NT2/D1 (cell line): ENCODE measurements at regions not wholly inside any gene's neighbourhood (a gene's known extent, or its start where the extent isn't known, plus 50 kb on each side); places are given as distances from the start of the nearest gene placed in this dataset.
"Not testable (repeated sequence)": the region's sequence is repeated elsewhere in the genome, so short reads cannot be mapped to it uniquely, and the experiment has no call there.

Experiments
- DNase-seq: peaks from one replicate; pipeline ENCODE4 v3.0.0-alpha.2; 2011; ENCODE audit warnings: low read depth, low spot score
- H3K27me3 ChIP-seq: 2 replicates; pipeline ENCODE4 v1.6.0; 2011; ENCODE audit warnings: mild to moderate bottlenecking; ENCODE audit not compliant: insufficient read length, insufficient read depth
- H3K36me3 ChIP-seq: 2 replicates; pipeline ENCODE4 v1.6.1; 2011; ENCODE audit warnings: mild to moderate bottlenecking, low read length, mixed read lengths; ENCODE audit not compliant: insufficient read depth, insufficient read length
- H3K4me1 ChIP-seq: 2 replicates; pipeline ENCODE4 v1.5.1; 2011; ENCODE audit not compliant: insufficient read depth, insufficient read length
- H3K4me3 ChIP-seq: 2 replicates; pipeline ENCODE4 v1.5.1; 2011; ENCODE audit warnings: low read depth; ENCODE audit not compliant: insufficient read length
- H3K9ac ChIP-seq: 2 replicates; pipeline ENCODE4 v1.6.0; 2011; ENCODE audit warnings: low read depth; ENCODE audit not compliant: insufficient read length
- H3K9me3 ChIP-seq: 2 replicates; pipeline ENCODE4 v1.5.1; 2011; ENCODE audit warnings: mild to moderate bottlenecking, low read length; ENCODE audit not compliant: insufficient read depth
- SUZ12 ChIP-seq: IDR thresholded peaks from 2 replicates; pipeline ENCODE4 v1.6.1; 2011; ENCODE audit not compliant: insufficient read length, insufficient read depth; ENCODE audit errors: extremely low read depth
- YY1 ChIP-seq: IDR thresholded peaks from 2 replicates; pipeline ENCODE4 v1.6.1; 2011; ENCODE audit not compliant: insufficient read length, insufficient read depth
- ZNF274 ChIP-seq: IDR thresholded peaks from 2 replicates; pipeline ENCODE4 v1.6.1; 2011; ENCODE audit warnings: mild to moderate bottlenecking, low read depth, low read length

- Histone ChIP-seq H3K9ac (no peak overlapping the region), H3K4me1 (no peaks in the 10 kb centered on the region), H3K9me3 (no peaks in the 10 kb centered on the region), H3K36me3 (no peaks in the 10 kb centered on the region), H3K27me3 (no peaks in the 10 kb centered on the region), H3K4me3 (no peak overlapping the region)
- TF ChIP-seq ZNF274: no peak
- no peak for TF ChIP-seq SUZ12
- TF ChIP-seq YY1: no peak
- DNase-seq: no peak
Observed at GRCh38 chr11:39780131-39780530, 1679.3 kb downstream of the LRRC4C start.

GRCh38 chr11:39777035-39777434 is 1682.4 kb downstream of the LRRC4C start:
- no peak for TF ChIP-seq YY1
- no peak overlapping the region for H3K4me3 ChIP-seq
- H3K27me3 ChIP-seq: no peaks in the 10 kb centered on the region
- H3K9ac ChIP-seq: no peak overlapping the region
- H3K36me3 ChIP-seq: no peaks in the 10 kb centered on the region
- H3K9me3 ChIP-seq: no peaks in the 10 kb centered on the region
- DNase-seq: no peak
- no peaks in the 10 kb centered on the region for H3K4me1 ChIP-seq

GRCh38 chr11:39772525-39773137 is 1686.8 kb downstream of the LRRC4C start:
- Histone ChIP-seq H3K36me3 (no peaks in the 10 kb centered on the region), H3K4me1 (no peaks in the 10 kb centered on the region), H3K4me3 (no peak overlapping the region), H3K27me3 (no peaks in the 10 kb centered on the region), H3K9me3 (no peaks in the 10 kb centered on the region), H3K9ac (no peak overlapping the region)
- DNase-seq: no peak
- TF ChIP-seq ZNF274: no peak
- TF ChIP-seq SUZ12: no peak
- no peak for TF ChIP-seq YY1

GRCh38 chr11:39768214-39768613 is 1691.2 kb downstream of the LRRC4C start:
- no peaks in the 10 kb centered on the region for H3K4me1 ChIP-seq
- DNase-seq: no peak
- no peak overlapping the region for H3K9ac ChIP-seq
- no peaks in the 10 kb centered on the region for H3K9me3 ChIP-seq
- H3K36me3 ChIP-seq: no peaks in the 10 kb centered on the region
- H3K27me3 ChIP-seq: no peaks in the 10 kb centered on the region
- H3K4me3 ChIP-seq: no peak overlapping the region
- TF ChIP-seq SUZ12 (no peak), YY1 (no peak), ZNF274 (no peak)

DNA sequence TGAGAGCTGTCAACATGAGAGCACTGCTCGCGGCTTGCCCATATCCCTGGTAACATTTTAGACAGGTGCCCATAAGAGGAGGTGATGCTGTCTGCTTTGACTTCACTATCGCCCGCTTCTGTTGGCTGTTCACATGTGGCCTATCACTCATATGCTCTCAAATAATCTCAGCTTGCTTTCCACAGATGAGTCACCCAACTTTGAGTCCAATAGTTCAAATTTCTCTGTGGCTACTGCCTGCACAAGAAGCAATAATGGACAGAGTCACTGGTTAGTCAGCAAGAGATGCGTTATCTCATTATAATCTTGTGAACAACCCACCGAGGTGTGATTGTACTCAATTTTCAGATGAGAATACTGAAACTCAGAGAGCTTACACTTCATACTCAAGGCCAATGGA is 1714.1 kb downstream of the LRRC4C start:
- DNase-seq: no peak
- TF ChIP-seq ZNF274 (no peak), SUZ12 (no peak), YY1 (no peak)
- Histone ChIP-seq H3K4me3 (no peak overlapping the region), H3K9ac (no peak overlapping the region), H3K4me1 (no peaks in the 10 kb centered on the region), H3K27me3 (no peaks in the 10 kb centered on the region), H3K9me3 (peaks cover 12% of the 10 kb centered on the region; the same call in 1 of the 2 replicates), H3K36me3 (no peaks in the 10 kb centered on the region)

DNA sequence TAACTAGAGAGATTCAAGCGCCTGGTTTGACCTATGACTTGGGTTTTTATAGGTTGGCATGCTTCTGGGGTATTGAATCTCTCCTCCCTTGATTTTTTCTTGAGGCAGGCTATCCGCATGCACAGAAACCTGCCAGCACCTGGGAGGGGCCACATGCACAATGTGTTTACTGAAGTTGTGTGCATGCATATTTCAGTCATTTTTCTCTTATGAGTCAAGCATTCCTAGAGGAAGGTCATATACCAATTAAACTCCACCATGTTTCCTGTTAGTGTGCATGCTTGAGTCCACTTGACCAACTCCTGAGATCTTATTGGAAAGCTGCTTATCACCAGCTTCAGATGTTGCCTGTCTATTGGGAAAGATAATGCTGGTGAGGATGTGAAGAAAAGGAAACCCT is 1718.4 kb downstream of the LRRC4C start:
- H3K27me3 ChIP-seq: no peaks in the 10 kb centered on the region
- DNase-seq: no peak
- TF ChIP-seq YY1 (no peak), ZNF274 (no peak), SUZ12 (no peak)
- no peak overlapping the region for H3K9ac ChIP-seq
- peaks cover 12% of the 10 kb centered on the region; the same call in 1 of the 2 replicates for H3K9me3 ChIP-seq
- no peaks in the 10 kb centered on the region for H3K4me1 ChIP-seq
- H3K4me3 ChIP-seq: no peak overlapping the region
- no peaks in the 10 kb centered on the region for H3K36me3 ChIP-seq

- H3K4me1 ChIP-seq, DNase-seq, H3K4me3 ChIP-seq, H3K9ac ChIP-seq, H3K9me3 ChIP-seq, H3K36me3 ChIP-seq, H3K27me3 ChIP-seq: not testable (repeated sequence)
Observed at GRCh38 chr11:39736351-39736750, 1723.1 kb downstream of the LRRC4C start.

DNA sequence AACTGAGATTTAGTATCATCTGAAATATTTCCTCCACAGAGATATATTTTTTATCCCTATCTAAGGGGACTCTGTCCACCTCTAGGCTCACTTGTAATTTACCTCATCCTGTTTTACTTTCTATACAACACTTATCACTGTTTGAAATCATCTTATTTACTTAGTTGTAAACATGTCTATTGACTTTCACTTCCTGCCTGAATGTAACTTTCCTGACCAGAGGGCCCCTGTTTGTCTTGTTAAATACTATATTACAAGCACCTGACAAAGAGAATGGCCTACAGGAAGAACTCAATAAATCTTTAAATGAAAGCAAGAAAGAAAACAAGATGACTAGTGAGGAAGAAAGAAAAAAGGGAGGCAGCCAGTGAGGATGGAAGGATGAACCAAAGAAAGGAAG is 1727.5 kb downstream of the LRRC4C start:
- Histone ChIP-seq H3K4me3 (no peak overlapping the region), H3K4me1 (no peaks in the 10 kb centered on the region), H3K9ac (no peak overlapping the region), H3K27me3 (no peaks in the 10 kb centered on the region), H3K9me3 (peaks cover 3% of the 10 kb centered on the region; the same call in 1 of the 2 replicates), H3K36me3 (no peaks in the 10 kb centered on the region)
- no peak for TF ChIP-seq ZNF274
- no peak for TF ChIP-seq YY1
- TF ChIP-seq SUZ12: no peak
- no peak for DNase-seq
